ENCODE measurements at regions not wholly inside any gene's neighbourhood (a gene's known extent, or its start where the extent isn't known, plus 50 kb on each side); places are given as distances from the start of the nearest gene placed in this dataset.

DNA sequence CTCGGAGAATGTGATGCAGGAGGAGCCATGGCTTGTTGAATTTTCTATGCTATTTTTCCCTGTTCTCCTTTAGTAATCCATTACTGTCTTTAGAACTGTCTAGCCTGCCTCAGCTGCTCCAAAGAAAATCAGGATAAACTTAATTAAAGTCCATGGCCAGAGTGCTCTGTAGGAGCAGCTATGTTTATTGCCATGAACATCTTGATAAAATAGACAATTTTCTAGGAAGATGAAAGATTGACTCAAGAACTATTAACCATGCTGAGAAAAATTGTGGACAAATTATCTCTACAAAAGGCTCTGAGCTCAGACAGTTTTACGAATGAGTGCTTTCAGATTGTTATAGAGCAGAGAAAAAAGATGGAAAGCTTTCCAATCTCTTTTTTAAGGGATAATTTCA, 193.0 kb downstream of the TTC32 start:
- TF ChIP-seq EP300 (IDR thresholded peaks at IDR 0.05): no peak
- TF ChIP-seq, protein P1, sequence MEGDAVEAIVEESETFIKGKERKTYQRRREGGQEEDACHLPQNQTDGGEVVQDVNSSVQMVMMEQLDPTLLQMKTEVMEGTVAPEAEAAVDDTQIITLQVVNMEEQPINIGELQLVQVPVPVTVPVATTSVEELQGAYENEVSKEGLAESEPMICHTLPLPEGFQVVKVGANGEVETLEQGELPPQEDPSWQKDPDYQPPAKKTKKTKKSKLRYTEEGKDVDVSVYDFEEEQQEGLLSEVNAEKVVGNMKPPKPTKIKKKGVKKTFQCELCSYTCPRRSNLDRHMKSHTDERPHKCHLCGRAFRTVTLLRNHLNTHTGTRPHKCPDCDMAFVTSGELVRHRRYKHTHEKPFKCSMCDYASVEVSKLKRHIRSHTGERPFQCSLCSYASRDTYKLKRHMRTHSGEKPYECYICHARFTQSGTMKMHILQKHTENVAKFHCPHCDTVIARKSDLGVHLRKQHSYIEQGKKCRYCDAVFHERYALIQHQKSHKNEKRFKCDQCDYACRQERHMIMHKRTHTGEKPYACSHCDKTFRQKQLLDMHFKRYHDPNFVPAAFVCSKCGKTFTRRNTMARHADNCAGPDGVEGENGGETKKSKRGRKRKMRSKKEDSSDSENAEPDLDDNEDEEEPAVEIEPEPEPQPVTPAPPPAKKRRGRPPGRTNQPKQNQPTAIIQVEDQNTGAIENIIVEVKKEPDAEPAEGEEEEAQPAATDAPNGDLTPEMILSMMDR (IDR thresholded peaks at IDR 0.05): no peak
